ENCODE measurements at regions not wholly inside any gene's neighbourhood (a gene's known extent, or its start where the extent isn't known, plus 50 kb on each side); places are given as distances from the start of the nearest gene placed in this dataset.

DNA sequence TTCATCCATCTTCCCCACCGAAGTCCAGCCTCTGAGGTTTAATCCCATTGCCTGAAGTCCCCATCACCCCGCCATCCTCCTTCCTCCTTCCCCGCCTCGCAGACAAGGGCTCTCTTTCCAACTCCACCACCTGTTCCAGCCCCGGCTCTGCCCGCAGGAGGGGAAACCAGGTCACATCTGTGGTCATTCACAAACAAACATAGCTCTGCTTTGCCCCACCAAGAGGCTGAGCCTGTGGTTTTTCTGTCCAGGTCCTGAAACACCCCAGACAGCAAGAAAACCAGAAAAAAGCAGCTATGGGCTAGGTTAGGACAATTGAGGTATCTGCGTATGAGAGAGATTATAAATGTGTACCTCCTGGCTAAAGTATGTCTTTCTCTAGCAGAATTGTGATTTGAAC lies 144.7 kb downstream of the GLI2 start:
- TF ChIP-seq MAX (IDR thresholded peaks at IDR 0.05) (no peak), YY1 (IDR thresholded peaks at IDR 0.05; ENCODE audit: low read depth) (no peak), TCF12 (IDR thresholded peaks at IDR 0.05; ENCODE audit: low read depth) (no peak)
- TF ChIP-seq, protein P1, sequence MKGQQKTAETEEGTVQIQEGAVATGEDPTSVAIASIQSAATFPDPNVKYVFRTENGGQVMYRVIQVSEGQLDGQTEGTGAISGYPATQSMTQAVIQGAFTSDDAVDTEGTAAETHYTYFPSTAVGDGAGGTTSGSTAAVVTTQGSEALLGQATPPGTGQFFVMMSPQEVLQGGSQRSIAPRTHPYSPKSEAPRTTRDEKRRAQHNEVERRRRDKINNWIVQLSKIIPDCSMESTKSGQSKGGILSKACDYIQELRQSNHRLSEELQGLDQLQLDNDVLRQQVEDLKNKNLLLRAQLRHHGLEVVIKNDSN (IDR thresholded peaks at IDR 0.05): no peak
- TF ChIP-seq, protein P2, sequence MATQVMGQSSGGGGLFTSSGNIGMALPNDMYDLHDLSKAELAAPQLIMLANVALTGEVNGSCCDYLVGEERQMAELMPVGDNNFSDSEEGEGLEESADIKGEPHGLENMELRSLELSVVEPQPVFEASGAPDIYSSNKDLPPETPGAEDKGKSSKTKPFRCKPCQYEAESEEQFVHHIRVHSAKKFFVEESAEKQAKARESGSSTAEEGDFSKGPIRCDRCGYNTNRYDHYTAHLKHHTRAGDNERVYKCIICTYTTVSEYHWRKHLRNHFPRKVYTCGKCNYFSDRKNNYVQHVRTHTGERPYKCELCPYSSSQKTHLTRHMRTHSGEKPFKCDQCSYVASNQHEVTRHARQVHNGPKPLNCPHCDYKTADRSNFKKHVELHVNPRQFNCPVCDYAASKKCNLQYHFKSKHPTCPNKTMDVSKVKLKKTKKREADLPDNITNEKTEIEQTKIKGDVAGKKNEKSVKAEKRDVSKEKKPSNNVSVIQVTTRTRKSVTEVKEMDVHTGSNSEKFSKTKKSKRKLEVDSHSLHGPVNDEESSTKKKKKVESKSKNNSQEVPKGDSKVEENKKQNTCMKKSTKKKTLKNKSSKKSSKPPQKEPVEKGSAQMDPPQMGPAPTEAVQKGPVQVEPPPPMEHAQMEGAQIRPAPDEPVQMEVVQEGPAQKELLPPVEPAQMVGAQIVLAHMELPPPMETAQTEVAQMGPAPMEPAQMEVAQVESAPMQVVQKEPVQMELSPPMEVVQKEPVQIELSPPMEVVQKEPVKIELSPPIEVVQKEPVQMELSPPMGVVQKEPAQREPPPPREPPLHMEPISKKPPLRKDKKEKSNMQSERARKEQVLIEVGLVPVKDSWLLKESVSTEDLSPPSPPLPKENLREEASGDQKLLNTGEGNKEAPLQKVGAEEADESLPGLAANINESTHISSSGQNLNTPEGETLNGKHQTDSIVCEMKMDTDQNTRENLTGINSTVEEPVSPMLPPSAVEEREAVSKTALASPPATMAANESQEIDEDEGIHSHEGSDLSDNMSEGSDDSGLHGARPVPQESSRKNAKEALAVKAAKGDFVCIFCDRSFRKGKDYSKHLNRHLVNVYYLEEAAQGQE (IDR thresholded peaks at IDR 0.05; ENCODE audit: low read depth): no peak
